Lower leg skin (tissue), 4 donors: ENCODE measurements at regions not wholly inside any gene's neighbourhood (a gene's known extent, or its start where the extent isn't known, plus 50 kb on each side); places are given as distances from the start of the nearest gene placed in this dataset.

ENCODE experiments used
- DNase-seq, 2 donors: peaks; one replicate each; pipeline ENCODE4 v3.0.0-alpha.2; 2019; ENCODE audit warnings: low spot score in 2 of 2
- H3K4me3 ChIP-seq: fragments of 200-600 bp; sonication (generic); 2 replicates; pipeline ENCODE4 v1.5.1; 2017; ENCODE audit warnings: mild to moderate bottlenecking, low read depth; ENCODE audit not compliant: poor library complexity, severe bottlenecking
- CTCF ChIP-seq, 3 donors: fragments of 450-650 bp; IDR thresholded peaks; one replicate each; pipeline ENCODE4 v1.5.1; 2016; ENCODE audit warnings: antibody characterized with exemption in 3 of 3, mild to moderate bottlenecking in 3 of 3, moderate library complexity in 2 of 3
- POLR2A ChIP-seq, 2 donors: fragments of 450-650 bp; IDR thresholded peaks; one replicate each; pipeline ENCODE4 v1.6.1; 2016 to 2017; ENCODE audit warnings: antibody characterized with exemption in 2 of 2, mild to moderate bottlenecking in 1 of 2, moderate library complexity in 1 of 2
- WGBS, 2 donors: methylation state at CpG; one replicate each; pipeline ENCODE4 v1.1.5; 2018; 5-methylcytosine and 5-hydroxymethylcytosine counted together
- intact Hi-C: fragments of 100-400 bp; cut with DNase I; formaldehyde crosslinking; loops from one replicate; pipeline ENCODE4 v1.15.0; 2023; ENCODE audit warnings: low total_unique reads

- intact Hi-C loops: no loop called here
These were observed 1237.9 kb downstream of the TECRL start for GRCh38 chr4:63171341-63171740.

GRCh38 chr4:63170923-63171322 is 1238.3 kb downstream of the TECRL start:
- DNase-seq: no peak
- TF ChIP-seq POLR2A (IDR thresholded peaks at IDR 0.05): no peak
- TF ChIP-seq CTCF (IDR thresholded peaks at IDR 0.05): no peak
- intact Hi-C loops: no loop called here
- H3K4me3 ChIP-seq: no peak overlapping the region
- WGBS, 2 donors: 47 to 64% methylated on average over 2 of the region's 2 CpGs

More at GRCh38 chr4:63171341-63171740, 1237.9 kb downstream of the TECRL start:
- TF ChIP-seq POLR2A (IDR thresholded peaks at IDR 0.05): no peak
- no peak for TF ChIP-seq CTCF (IDR thresholded peaks at IDR 0.05)
- WGBS, 2 donors: 38 to 49% methylated on average over 2 of the region's 2 CpGs
- DNase-seq: no peak
- no peak overlapping the region for H3K4me3 ChIP-seq

- 89 to 94% methylated on average over 2 of the region's 2 CpGs for WGBS, 2 donors
- H3K4me3 ChIP-seq: no peak overlapping the region
- intact Hi-C loops: no loop called here
- DNase-seq: no peak
- TF ChIP-seq CTCF (IDR thresholded peaks at IDR 0.05) (no peak), POLR2A (IDR thresholded peaks at IDR 0.05) (no peak)
These were observed 1239.4 kb downstream of the TECRL start for GRCh38 chr4:63169836-63170235.

- no peak for DNase-seq
- TF ChIP-seq CTCF (IDR thresholded peaks at IDR 0.05) (no peak), POLR2A (IDR thresholded peaks at IDR 0.05) (no peak)
- no peak overlapping the region for H3K4me3 ChIP-seq
- intact Hi-C loops: no loop called here
- 72 to 79% methylated on average over 1 of the region's 1 CpG for WGBS, 2 donors
These were observed 1253.7 kb downstream of the TECRL start for GRCh38 chr4:63155561-63155960.

- H3K4me3 ChIP-seq: no peak overlapping the region
- intact Hi-C loops: no loop called here
- no peak for DNase-seq
- WGBS, 2 donors: 88 to 92% methylated on average over 5 of the region's 5 CpGs
- TF ChIP-seq POLR2A (IDR thresholded peaks at IDR 0.05): no peak
- no peak for TF ChIP-seq CTCF (IDR thresholded peaks at IDR 0.05)
These were observed 1285.8 kb downstream of the TECRL start for GRCh38 chr4:63123441-63123840.

- WGBS, 2 donors: 95% methylated on average over 2 of the region's 2 CpGs
- no peak for TF ChIP-seq POLR2A (IDR thresholded peaks at IDR 0.05)
- no peak for TF ChIP-seq CTCF (IDR thresholded peaks at IDR 0.05)
- no peak overlapping the region for H3K4me3 ChIP-seq
- DNase-seq: no peak
- intact Hi-C loops: no loop called here
These were observed 1286.3 kb downstream of the TECRL start for GRCh38 chr4:63122955-63123354.
